Activated CD4-positive, alpha-beta T cell treated with anti-CD3 and anti-CD28 coated beads for 24 hours (primary cell): ENCODE measurements at regions not wholly inside any gene's neighbourhood (a gene's known extent, or its start where the extent isn't known, plus 50 kb on each side); places are given as distances from the start of the nearest gene placed in this dataset.

Source experiments
- DNase-seq, 2 donors: peaks; one replicate each; pipeline ENCODE4 v3.0.0-alpha.2; 2020; ENCODE audit warnings: low read depth in 2 of 2

- no peak for DNase-seq
Measured at GRCh38 chr3:6177417-6177816, 683.5 kb upstream of the GRM7 start.

GRCh38 chr3:6179761-6180160 lies 681.2 kb upstream of the GRM7 start:
- no peak for DNase-seq

GRCh38 chr3:6180171-6180570 lies 680.7 kb upstream of the GRM7 start:
- DNase-seq = no peak

GRCh38 chr3:6182476-6182875 lies 678.4 kb upstream of the GRM7 start:
- no peak for DNase-seq

GRCh38 chr3:6182909-6183308 lies 678.0 kb upstream of the GRM7 start:
- no peak for DNase-seq

GRCh38 chr3:6189384-6189783 lies 671.5 kb upstream of the GRM7 start:
- no peak for DNase-seq

- DNase-seq = no peak
Measured at GRCh38 chr3:6204891-6205290, 656.0 kb upstream of the GRM7 start.

GRCh38 chr3:6216135-6217026 lies 644.5 kb upstream of the GRM7 start:
- DNase-seq = no peak

GRCh38 chr3:6220447-6220846 lies 640.5 kb upstream of the GRM7 start:
- no peak for DNase-seq

GRCh38 chr3:6222069-6222468 lies 638.8 kb upstream of the GRM7 start:
- DNase-seq = no peak

- DNase-seq = no peak
Measured at GRCh38 chr3:6223572-6223971, 637.3 kb upstream of the GRM7 start.

- DNase-seq = no peak
Measured at GRCh38 chr3:6228958-6229683, 631.8 kb upstream of the GRM7 start.

- DNase-seq = no peak
Measured at GRCh38 chr3:6229778-6230410, 631.0 kb upstream of the GRM7 start.

GRCh38 chr3:6242104-6242503 lies 618.8 kb upstream of the GRM7 start:
- DNase-seq = no peak

- DNase-seq = no peak
Measured at GRCh38 chr3:6248528-6248927, 612.4 kb upstream of the GRM7 start.

GRCh38 chr3:6249679-6250078 lies 611.2 kb upstream of the GRM7 start:
- no peak for DNase-seq

GRCh38 chr3:6250167-6250566 lies 610.7 kb upstream of the GRM7 start:
- DNase-seq = no peak

GRCh38 chr3:6251612-6252400 lies 609.1 kb upstream of the GRM7 start:
- DNase-seq = no peak

GRCh38 chr3:6254490-6254889 lies 606.4 kb upstream of the GRM7 start:
- no peak for DNase-seq

- no peak for DNase-seq
Measured at GRCh38 chr3:6255229-6255628, 605.7 kb upstream of the GRM7 start.

- no peak for DNase-seq
Measured at GRCh38 chr3:6260551-6261191, 600.2 kb upstream of the GRM7 start.
